Neutrophil (primary cell): ENCODE measurements at regions not wholly inside any gene's neighbourhood (a gene's known extent, or its start where the extent isn't known, plus 50 kb on each side); places are given as distances from the start of the nearest gene placed in this dataset.

Experiments
- H3K27ac ChIP-seq: fragments of 200-600 bp; sonication (generic); 2 replicates; pipeline ENCODE4 v1.5.1; 2016; ENCODE audit warnings: mild to moderate bottlenecking, moderate library complexity
- H3K27me3 ChIP-seq: fragments of 200-600 bp; sonication (generic); 2 replicates; pipeline ENCODE4 v1.6.0; 2016; ENCODE audit warnings: mild to moderate bottlenecking
- H3K36me3 ChIP-seq: fragments of 200-600 bp; sonication (generic); 2 replicates; pipeline ENCODE4 v1.5.1; 2017
- H3K4me1 ChIP-seq, 2 experiments: fragments of 200-600 bp in 1 of 2; sonication (generic) in 1 of 2; 1 replicate in 1 of 2; 2 replicates in 1 of 2; pipeline versions ENCODE4 v1.5.1 to v1.6.1; 2013 to 2016; ENCODE audit warnings: low read depth in 1 of 2, low read length in 1 of 2, mild to moderate bottlenecking in 1 of 2, moderate library complexity in 1 of 2; ENCODE audit not compliant: control insufficient read depth in 1 of 2, insufficient read depth in 1 of 2
- H3K4me3 ChIP-seq, 2 experiments: fragments of 200-600 bp in 1 of 2; sonication (generic) in 1 of 2; 1 replicate in 1 of 2; 2 replicates in 1 of 2; pipeline ENCODE4 v1.5.1; 2013 to 2016; ENCODE audit warnings: low read depth in 1 of 2, low read length in 1 of 2, mild to moderate bottlenecking in 1 of 2, moderate library complexity in 1 of 2
- H3K9me3 ChIP-seq: fragments of 200-600 bp; sonication (generic); 2 replicates; pipeline ENCODE4 v1.5.1; 2016
- TF ChIP-seq, protein P1 (sequence below): fragments of 200-600 bp; sonication (generic); IDR thresholded peaks from 2 replicates; pipeline ENCODE4 v1.5.1; 2016; ENCODE audit warnings: antibody characterized with exemption

DNA sequence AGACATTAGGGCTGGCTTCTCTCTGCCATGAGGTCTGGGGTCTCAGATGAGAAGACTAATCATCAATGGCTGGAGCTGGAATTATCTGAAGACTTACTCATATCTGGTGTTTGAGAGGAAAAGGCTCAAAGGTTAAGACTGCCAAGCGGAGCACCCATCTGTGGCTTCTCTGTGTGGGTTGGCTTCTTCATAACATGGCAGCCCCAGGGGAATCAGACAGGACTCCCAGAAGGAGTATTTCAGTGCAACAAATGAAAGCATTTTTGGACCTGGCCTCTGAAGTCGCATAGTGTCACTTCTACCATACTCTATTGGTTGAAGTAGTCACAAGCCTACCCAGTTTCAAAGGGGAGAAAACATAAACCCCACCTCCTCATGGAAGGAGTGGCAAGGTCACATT lies 171.8 kb upstream of the KRR1 start:
- H3K27ac ChIP-seq = no peak overlapping the region
- no peaks in the 10 kb centered on the region for H3K36me3 ChIP-seq
- TF ChIP-seq, protein P1, sequence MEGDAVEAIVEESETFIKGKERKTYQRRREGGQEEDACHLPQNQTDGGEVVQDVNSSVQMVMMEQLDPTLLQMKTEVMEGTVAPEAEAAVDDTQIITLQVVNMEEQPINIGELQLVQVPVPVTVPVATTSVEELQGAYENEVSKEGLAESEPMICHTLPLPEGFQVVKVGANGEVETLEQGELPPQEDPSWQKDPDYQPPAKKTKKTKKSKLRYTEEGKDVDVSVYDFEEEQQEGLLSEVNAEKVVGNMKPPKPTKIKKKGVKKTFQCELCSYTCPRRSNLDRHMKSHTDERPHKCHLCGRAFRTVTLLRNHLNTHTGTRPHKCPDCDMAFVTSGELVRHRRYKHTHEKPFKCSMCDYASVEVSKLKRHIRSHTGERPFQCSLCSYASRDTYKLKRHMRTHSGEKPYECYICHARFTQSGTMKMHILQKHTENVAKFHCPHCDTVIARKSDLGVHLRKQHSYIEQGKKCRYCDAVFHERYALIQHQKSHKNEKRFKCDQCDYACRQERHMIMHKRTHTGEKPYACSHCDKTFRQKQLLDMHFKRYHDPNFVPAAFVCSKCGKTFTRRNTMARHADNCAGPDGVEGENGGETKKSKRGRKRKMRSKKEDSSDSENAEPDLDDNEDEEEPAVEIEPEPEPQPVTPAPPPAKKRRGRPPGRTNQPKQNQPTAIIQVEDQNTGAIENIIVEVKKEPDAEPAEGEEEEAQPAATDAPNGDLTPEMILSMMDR = no peak

DNA sequence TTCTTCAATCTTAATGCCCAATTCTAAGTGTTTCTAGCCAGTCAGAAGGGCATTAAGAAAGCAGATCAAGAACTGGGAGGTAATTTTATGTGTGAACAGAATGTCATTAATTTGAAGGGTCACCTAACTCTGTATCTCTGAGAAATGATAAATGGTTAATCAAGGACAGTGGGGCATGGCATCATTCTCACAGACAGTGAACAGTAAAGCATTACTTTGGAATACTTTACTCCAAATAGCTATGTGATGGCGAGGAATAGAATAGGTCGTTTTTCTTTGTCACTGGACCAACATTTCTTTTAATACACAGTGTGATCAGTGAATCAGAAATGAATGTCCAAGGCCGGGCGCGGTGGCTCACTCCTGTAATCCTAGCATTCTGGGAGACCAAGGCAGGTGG lies 166.1 kb upstream of the KRR1 start:
- no peak overlapping the region for H3K27ac ChIP-seq
- TF ChIP-seq, protein P1 = no peak
- no peaks in the 10 kb centered on the region for H3K36me3 ChIP-seq
- H3K27me3 ChIP-seq = no peaks in the 10 kb centered on the region
- H3K4me3 ChIP-seq = no peak overlapping the region
- H3K4me1 ChIP-seq = no peaks in the 10 kb centered on the region
- no peaks in the 10 kb centered on the region for H3K9me3 ChIP-seq

More for the DNA sequence above, 171.8 kb upstream of the KRR1 start:
- Histone ChIP-seq H3K9me3 (no peaks in the 10 kb centered on the region), H3K4me3 (no peak overlapping the region), H3K27me3 (no peaks in the 10 kb centered on the region), H3K4me1 (no peaks in the 10 kb centered on the region)

DNA sequence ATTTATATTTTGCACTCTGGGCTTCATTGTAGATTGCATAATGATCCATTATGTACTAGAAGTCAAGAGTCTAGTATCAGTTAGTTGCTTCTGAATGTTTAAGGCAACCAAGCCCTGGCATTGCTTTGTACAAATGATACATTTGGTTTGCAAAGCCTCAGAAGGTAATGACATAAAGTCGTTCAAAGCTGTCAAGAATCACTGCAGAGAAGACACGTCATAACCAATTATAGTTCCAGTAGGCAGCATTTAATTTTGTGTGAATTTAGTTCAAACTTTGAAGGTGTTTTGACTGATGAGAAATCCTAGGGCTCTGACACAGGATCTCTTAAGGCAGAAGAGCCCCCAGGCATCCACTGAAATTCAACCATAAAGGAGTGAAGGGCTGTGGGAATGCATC lies 163.0 kb upstream of the KRR1 start:
- Histone ChIP-seq H3K9me3 (no peaks in the 10 kb centered on the region), H3K4me1 (no peaks in the 10 kb centered on the region), H3K27ac (no peak overlapping the region), H3K27me3 (no peaks in the 10 kb centered on the region), H3K4me3 (no peak overlapping the region), H3K36me3 (no peaks in the 10 kb centered on the region)
- TF ChIP-seq, protein P1 = no peak

DNA sequence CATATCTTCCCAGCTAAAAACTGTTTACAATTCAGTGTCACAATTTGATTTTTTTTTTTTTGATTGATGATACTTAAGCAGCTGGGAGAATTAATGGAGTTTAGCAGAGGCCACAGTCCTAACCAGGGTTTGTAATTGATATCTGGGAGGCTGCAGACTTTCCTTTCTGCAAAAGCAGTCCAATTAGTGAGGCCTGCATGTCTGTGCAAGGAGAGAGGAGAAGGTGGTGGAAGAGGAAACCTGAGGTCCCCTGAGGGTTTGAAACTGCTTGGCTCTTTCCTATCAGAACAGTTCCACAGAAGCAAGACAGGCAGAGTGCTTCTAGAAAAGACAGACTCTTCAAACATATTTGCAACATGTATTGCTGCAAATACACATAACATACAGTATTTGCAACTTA lies 160.8 kb upstream of the KRR1 start:
- H3K27ac ChIP-seq = no peak overlapping the region
- H3K36me3 ChIP-seq = no peaks in the 10 kb centered on the region
- H3K9me3 ChIP-seq = no peaks in the 10 kb centered on the region
- no peaks in the 10 kb centered on the region for H3K4me1 ChIP-seq
- H3K4me3 ChIP-seq = no peak overlapping the region
- H3K27me3 ChIP-seq = no peaks in the 10 kb centered on the region
- TF ChIP-seq, protein P1 = no peak

DNA sequence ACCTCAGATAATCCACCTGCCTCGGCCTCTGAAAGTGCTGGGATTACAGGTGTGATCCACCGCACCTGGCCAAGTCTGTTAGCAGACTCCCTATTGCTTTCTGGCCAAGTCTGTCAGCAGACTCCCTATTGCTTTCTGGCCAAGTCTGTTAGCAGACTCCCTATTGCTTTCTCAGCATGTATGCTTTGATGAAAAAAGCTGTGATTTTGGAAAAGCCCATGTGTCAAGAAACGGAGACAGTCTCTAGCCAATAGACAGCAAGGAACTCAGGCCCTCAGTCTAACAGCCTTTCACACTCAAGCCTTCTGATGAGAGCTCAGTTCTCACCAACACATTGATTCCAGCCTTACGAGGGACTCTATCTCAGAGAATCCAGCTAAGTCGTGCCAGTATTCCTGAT lies 158.8 kb upstream of the KRR1 start:
- H3K36me3 ChIP-seq = no peaks in the 10 kb centered on the region
- TF ChIP-seq, protein P1 = no peak
- H3K9me3 ChIP-seq = no peaks in the 10 kb centered on the region
- no peaks in the 10 kb centered on the region for H3K4me1 ChIP-seq
- no peaks in the 10 kb centered on the region for H3K27me3 ChIP-seq
- H3K4me3 ChIP-seq = no peak overlapping the region
- H3K27ac ChIP-seq = no peak overlapping the region

DNA sequence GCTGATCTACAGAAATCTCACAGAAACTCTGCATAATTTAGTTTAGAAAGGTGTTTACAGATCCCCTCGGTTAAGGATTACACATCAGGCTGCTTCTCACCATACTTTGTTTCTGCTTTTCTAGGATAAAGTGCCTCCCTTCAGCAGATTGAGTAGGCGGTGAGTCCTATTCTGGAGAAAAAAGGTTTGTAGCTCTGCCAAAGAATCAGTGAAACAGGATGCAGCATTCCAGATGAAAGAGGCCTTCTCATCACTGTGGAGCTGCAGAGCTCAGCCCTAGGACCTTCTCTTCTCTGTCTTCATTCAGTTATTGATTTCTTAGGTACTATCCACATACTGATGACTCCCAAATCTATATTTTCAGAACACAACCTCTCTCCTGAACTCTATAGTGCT lies 155.5 kb upstream of the KRR1 start:
- TF ChIP-seq, protein P1 = no peak
- Histone ChIP-seq H3K27me3 (no peaks in the 10 kb centered on the region), H3K27ac (no peak overlapping the region), H3K4me3 (no peak overlapping the region), H3K9me3 (no peaks in the 10 kb centered on the region), H3K4me1 (no peaks in the 10 kb centered on the region), H3K36me3 (no peaks in the 10 kb centered on the region)
